HG02885 (cell line): ENCODE measurements at regions not wholly inside any gene's neighbourhood (a gene's known extent, or its start where the extent isn't known, plus 50 kb on each side); places are given as distances from the start of the nearest gene placed in this dataset.

ENCODE experiments used
- ATAC-seq: cut with Tn5 transposase; IDR thresholded peaks from one replicate; pipeline ENCODE4 v1.9.1; 2021; ENCODE audit warnings: mild to moderate bottlenecking; ENCODE audit not compliant: unreplicated experiment, poor library complexity

GRCh38 chr12:90023207-90023900 is 314.7 kb upstream of the ATP2B1 start:
- no peak for ATAC-seq

DNA sequence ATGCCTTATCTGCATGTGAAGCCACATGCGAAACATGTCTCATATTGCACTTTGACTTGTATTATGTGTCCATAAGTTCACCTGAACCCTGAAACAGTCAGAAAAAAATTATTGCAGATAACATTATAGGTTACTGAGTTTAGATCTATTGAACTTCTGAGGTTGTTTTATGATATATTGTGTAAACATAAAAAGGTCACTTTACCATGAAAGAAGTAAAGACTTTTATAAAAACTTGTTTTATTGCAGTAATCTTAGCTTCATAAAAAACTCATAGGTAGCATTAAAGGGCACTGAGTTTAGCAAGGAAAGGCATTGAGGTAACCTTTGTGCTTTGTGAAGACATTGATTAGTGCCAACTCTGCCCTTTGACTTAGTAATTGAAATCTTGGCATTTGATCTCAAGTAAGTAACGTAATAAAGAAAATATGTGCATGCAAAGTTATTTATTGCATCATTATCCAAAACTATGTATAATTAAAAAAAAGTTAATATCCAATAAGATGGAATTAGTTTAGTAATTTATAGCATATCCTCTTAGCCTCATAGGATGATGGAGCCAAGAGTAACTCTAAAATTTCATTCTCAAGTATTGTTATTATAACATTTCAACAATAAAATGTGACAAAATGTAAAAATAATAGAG is 313.3 kb upstream of the ATP2B1 start:
- ATAC-seq = no peak

GRCh38 chr12:90020881-90021280 is 312.2 kb upstream of the ATP2B1 start:
- ATAC-seq = no peak

GRCh38 chr12:90020436-90020835 is 311.8 kb upstream of the ATP2B1 start:
- no peak for ATAC-seq

DNA sequence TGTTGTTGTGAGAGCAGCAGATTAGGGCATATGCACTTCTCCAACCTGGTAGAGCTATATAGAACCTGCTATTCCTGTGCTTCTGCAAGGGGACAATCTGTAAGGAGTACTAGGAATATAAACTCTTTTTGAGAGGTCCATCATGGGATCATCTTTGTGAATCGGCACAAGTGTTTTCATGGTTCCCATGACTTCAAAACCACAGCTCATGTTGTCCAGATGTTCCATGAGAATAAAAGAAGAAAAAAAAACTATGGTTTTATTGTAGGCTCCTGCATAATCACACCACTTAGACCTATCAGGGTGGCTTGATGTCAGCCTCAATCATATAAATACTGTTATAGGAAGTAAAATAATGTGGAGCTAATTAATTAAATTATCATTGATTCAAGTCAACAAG is 311.4 kb upstream of the ATP2B1 start:
- no peak for ATAC-seq

- ATAC-seq = no peak
Measured at GRCh38 chr12:90017316-90017715, 308.7 kb upstream of the ATP2B1 start.

DNA sequence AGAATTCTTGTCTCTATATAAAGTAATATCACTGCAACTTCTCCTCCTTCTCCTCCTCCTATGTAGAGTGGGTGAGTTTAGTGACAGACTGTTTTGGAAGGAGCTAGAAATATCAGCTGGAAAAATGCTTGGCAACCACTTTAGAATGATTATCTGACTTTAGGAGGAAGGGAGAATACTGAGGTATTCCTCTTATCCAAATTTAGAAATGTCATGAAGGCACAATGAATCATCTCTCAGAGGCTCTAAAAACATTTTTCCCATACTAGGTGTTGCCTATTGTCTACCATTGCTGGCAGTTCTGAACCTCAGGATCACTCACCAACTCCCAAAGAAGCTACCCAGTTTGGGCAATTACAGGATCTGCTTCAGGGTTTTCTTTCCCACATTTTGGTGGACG is 306.6 kb upstream of the ATP2B1 start:
- no peak for ATAC-seq

DNA sequence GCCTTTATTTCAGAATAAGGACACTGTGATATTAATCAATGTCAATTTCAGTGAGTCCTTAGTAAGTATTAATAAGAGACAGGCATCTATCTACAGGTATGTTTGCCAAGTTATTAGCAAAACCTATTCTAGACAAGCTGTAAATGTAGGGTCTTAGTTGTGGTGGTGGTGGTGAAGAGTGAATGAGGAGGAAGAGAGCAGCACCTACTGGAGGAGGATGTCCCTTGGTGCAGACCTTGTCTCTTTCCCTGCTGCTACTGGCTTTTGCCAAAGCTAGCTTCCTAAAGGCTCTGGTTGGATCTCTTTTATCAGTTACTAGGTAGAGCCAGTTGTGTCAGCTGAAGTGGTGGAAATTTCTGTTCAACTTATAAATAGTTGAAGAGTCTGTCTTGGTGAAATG is 304.8 kb upstream of the ATP2B1 start:
- ATAC-seq = peak; percentile 75

GRCh38 chr12:90010089-90010488 is 301.5 kb upstream of the ATP2B1 start:
- ATAC-seq = no peak

- no peak for ATAC-seq
Measured at GRCh38 chr12:90008277-90008676, 299.6 kb upstream of the ATP2B1 start.

GRCh38 chr12:90004319-90005074 is 295.9 kb upstream of the ATP2B1 start:
- ATAC-seq = peak; percentile 44

GRCh38 chr12:90003688-90004087 is 295.1 kb upstream of the ATP2B1 start:
- no peak for ATAC-seq

GRCh38 chr12:90000721-90001120 is 292.1 kb upstream of the ATP2B1 start:
- ATAC-seq = no peak

GRCh38 chr12:89999699-90000505 is 291.3 kb upstream of the ATP2B1 start:
- no peak for ATAC-seq

GRCh38 chr12:89995870-89996269 is 287.2 kb upstream of the ATP2B1 start:
- ATAC-seq = no peak

- ATAC-seq = no peak
Measured at GRCh38 chr12:89994911-89995310, 286.3 kb upstream of the ATP2B1 start.

GRCh38 chr12:89993632-89994031 is 285.0 kb upstream of the ATP2B1 start:
- no peak for ATAC-seq

DNA sequence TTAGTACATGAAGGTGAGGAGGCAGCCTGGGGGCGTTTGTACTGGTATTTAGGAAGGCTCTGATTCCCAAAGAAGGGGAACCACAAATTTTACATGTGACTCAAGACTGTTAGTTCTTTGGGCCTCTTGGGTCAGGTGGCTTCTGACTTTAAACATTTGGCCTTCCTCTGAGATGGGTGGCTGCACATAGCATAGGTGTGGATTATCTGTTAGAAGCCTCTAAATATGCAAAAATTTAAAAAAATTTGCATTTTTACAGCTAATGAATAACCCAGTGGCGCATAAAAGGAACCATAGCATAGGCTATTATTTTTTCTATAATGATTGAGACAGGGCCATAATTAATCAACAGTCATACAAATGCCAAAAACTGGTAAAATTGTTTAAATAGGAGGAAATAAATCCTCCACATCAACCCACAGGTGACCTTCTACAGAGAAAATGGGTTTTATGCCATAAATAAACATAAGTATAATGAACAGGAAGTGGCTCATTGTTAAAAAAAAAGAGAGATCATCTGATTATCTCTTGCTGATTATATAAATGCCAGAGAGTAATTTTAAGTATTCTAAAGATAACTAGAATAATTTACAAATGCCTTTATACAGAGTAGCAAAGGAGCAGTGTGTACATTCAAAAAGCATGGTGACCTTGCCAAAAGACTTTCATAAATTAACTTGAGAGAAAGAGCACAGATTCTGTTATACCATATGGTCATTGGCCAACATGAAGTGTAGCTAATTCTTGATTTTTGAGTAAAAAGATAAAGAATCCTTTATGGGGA is 284.2 kb upstream of the ATP2B1 start:
- ATAC-seq = peak; percentile 4

DNA sequence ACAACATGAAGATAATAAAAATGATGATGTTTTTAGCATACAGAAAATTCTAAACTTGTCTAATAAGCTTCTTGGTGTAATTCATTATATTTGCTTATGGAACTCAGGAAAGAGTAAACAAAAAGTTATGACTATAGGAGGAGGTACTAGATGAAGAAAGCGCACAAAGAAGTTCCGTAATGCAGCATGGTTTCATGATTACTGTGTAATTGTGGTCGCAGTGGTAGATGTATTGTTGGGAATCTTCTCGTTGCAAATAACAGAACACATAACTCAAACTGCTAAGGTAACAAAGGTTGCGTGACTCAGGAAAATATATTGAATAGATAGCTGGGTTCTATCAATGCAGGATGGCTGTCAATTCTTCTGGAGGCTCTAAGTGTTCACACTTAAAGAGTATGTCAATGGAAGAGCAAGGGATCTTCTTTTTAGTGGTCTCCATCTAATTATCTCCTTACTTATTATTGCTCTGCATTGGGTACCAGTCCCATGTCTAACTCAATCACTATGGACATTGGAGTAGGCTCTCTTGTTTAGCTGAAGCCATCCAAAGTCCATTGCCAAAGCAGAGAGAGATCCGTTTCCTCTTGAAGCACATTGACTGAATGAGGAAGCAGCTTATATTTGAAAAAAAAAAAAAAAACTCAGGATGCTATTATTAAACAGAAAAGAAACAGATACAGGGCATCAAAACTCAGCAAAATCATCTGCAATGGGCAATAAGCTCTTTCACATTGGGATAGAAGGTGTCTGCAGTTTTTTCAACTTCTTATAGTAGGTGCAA is 283.4 kb upstream of the ATP2B1 start:
- ATAC-seq = peak; percentile 54
